Activated CD4-positive, alpha-beta T cell treated with anti-CD3 and anti-CD28 coated beads, Interleukin-10, Interleukin-2, amounts not matched to agents 100 ng/mL and 50 ng/mL, durations not matched to agents 16 hours and 8 hours (primary cell): ENCODE measurements at regions not wholly inside any gene's neighbourhood (a gene's known extent, or its start where the extent isn't known, plus 50 kb on each side); places are given as distances from the start of the nearest gene placed in this dataset.

Experiments used
- DNase-seq: peaks from one replicate; pipeline ENCODE4 v3.0.0-alpha.2; 2020

DNA sequence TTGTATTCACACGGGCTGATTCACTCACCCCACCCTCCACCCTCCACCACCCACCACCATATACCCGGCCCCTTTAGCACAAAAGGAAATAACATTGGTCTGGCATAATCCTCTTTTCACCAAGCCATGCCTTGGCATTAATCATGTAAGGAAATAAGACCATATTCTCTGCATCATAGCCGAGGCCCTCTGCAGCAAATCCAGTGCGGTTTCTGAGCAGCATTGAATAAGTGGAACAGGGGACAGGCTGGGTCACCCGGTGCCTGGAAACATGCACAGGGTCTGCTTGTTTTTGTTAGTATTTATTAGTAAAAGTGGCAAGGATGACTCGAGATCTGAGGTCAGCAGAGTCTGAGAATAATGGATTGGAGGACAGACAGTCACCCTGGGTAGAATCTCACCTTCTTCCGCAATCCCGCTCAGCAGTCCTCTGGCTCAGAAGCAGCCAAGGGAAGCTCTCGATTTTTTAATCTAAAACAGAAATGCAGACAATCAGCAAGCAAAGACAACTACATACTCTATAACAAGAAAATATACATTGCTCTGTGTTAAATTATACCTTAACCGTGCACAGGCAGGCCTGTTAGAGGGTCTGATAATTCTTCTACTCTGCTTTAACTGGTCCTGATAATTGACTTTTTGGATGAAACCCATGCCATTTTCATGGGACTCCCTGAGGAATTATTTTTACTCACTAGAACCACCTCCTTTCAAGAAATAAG lies 52.4 kb upstream of the CDC42BPA start:
- DNase-seq: no peak

DNA sequence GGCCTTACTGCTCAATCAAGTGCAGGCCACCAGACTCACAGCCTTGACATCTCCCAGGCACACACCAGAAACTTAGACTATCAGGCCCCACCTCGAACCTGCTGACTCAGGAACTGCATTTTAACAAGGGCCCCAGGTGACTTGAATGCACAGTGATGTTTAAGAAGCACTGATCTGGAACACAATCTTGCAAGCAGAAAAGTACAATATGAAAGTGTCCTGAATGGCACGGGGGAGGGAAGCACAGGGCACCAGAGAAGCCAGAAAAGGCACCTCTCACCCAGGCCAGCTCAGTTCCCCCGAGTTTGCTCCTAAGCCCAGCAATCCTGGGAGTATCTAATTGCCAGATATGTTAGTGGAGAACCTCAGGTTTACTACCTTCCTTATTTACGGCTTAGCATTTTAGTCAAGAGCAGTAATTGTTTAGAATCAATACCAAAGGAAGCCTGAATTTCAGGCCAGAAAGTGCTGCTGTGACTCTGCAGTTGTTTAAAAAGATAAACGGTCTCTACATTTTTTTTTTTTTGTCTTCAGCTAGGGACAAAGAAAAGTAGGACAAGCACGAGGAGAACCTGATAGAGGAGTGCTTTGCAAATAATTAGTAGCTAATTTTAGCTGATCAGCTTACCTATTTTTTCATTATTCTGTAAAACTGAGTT lies 50.9 kb upstream of the CDC42BPA start:
- no peak for DNase-seq
